ENCODE measurements at regions not wholly inside any gene's neighbourhood (a gene's known extent, or its start where the extent isn't known, plus 50 kb on each side); places are given as distances from the start of the nearest gene placed in this dataset.

DNA sequence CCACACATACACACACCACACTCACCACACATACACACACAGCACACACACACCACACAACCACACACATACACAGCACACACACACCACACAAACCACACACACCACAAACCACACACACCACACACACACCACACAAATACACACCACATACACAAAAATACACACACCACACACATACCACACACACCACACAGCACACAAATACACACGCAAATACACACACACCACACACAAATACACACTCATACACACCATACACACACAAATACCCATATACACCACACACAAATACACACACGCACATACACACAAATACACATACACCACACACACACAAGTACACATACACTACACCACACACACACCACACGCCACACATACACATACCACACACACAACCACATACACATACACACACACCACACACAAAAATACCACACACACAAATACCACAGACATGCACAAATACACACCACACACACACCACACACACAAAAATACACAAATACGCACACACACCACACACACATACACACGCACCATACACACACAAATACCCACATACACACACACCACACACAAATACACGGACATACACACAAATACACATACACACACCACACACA lies 134.6 kb upstream of the TWIST2 start:
- intact Hi-C loops (cut with DNase I), result no loop called here
- TF ChIP-seq EP300 (IDR thresholded peaks at IDR 0.05) (no peak), POLR2A (IDR thresholded peaks at IDR 0.05) (no peak)
- TF ChIP-seq, protein P1, sequence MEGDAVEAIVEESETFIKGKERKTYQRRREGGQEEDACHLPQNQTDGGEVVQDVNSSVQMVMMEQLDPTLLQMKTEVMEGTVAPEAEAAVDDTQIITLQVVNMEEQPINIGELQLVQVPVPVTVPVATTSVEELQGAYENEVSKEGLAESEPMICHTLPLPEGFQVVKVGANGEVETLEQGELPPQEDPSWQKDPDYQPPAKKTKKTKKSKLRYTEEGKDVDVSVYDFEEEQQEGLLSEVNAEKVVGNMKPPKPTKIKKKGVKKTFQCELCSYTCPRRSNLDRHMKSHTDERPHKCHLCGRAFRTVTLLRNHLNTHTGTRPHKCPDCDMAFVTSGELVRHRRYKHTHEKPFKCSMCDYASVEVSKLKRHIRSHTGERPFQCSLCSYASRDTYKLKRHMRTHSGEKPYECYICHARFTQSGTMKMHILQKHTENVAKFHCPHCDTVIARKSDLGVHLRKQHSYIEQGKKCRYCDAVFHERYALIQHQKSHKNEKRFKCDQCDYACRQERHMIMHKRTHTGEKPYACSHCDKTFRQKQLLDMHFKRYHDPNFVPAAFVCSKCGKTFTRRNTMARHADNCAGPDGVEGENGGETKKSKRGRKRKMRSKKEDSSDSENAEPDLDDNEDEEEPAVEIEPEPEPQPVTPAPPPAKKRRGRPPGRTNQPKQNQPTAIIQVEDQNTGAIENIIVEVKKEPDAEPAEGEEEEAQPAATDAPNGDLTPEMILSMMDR (IDR thresholded peaks at IDR 0.05), result no peak
- WGBS, 3 donors, result 90 to 93% (median 90%) methylated on average over 6 of the region's 6 CpGs

DNA sequence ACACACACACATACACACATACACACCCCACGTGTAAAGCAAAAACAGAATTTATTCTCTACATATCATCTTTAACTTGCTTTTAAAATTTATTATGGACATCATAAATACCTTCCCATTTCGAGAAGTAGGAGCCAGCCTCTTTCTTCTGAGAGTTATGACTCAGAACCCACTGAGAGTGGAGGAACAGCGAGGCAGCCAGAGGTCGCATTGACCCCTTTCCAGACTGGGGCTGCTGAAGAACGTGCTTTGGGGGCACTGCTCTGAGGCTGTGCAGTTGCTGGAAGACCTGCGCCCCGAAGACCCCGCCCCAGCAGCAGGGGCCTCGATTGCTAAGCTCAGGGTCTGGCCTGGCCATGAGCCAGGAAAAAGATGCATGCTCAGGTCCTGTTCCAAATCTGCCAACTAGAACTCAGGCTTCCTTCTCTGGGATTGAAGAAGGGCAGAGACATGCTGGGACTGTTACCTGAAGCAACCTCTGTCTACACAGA lies 133.8 kb upstream of the TWIST2 start:
- no peak for TF ChIP-seq EP300 (IDR thresholded peaks at IDR 0.05)
- TF ChIP-seq, protein P1 (IDR thresholded peaks at IDR 0.05), result no peak
- TF ChIP-seq POLR2A (IDR thresholded peaks at IDR 0.05), result no peak
- intact Hi-C loops (cut with DNase I), result no loop called here
- no peak overlapping the region for H3K4me3 ChIP-seq
- no peaks in the 10 kb centered on the region for H3K9me3 ChIP-seq
- peaks cover 1% of the 10 kb centered on the region for H3K4me1 ChIP-seq (ENCODE audit: insufficient read depth)
- 14 to 27% (median 22%) methylated on average over 9 of the region's 9 CpGs for WGBS, 3 donors
- H3K27me3 ChIP-seq, result no peaks in the 10 kb centered on the region
- DNase-seq, result peak in 1 of 5 donors; percentile 35
- no peaks in the 10 kb centered on the region for H3K36me3 ChIP-seq
- H3K27ac ChIP-seq, result no peak overlapping the region

More for the DNA sequence above, 134.6 kb upstream of the TWIST2 start:
- no peak for DNase-seq
- H3K27me3 ChIP-seq, result no peaks in the 10 kb centered on the region
- H3K36me3 ChIP-seq, result no peaks in the 10 kb centered on the region
- no peak overlapping the region for H3K27ac ChIP-seq
- H3K4me3 ChIP-seq, result no peak overlapping the region
- H3K4me1 ChIP-seq (ENCODE audit: insufficient read depth), result peaks cover 1% of the 10 kb centered on the region
- H3K9me3 ChIP-seq, result no peaks in the 10 kb centered on the region

DNA sequence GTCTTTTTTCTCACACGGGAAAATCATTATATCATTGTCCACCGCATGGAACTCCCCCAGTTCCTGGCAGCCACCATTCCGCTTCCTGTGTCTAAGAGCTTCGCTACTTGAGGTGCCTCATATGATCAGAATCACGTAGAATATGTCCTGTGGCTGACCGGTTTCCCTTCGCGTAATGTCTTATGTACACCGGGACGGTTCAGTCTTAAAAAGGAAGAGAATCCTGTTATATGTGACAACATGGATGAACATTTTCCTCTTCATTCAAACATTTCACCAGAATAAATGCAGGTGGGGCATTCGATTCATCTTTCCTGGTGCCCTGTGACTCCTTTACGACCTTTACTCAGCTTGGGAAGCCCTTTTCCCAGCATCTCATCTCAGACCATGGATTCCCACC lies 131.7 kb upstream of the TWIST2 start:
- Histone ChIP-seq H3K9me3 (no peaks in the 10 kb centered on the region), H3K4me3 (no peak overlapping the region), H3K36me3 (no peaks in the 10 kb centered on the region), H3K27me3 (no peaks in the 10 kb centered on the region), H3K4me1 (ENCODE audit: insufficient read depth) (peaks cover 1% of the 10 kb centered on the region), H3K27ac (no peak overlapping the region)
- no peak for DNase-seq
- intact Hi-C loops (cut with DNase I), result no loop called here
- TF ChIP-seq POLR2A (IDR thresholded peaks at IDR 0.05) (no peak), EP300 (IDR thresholded peaks at IDR 0.05) (no peak)
- TF ChIP-seq, protein P1 (IDR thresholded peaks at IDR 0.05), result no peak
- WGBS, 3 donors, result 88 to 91% (median 89%) methylated on average over 12 of the region's 12 CpGs

DNA sequence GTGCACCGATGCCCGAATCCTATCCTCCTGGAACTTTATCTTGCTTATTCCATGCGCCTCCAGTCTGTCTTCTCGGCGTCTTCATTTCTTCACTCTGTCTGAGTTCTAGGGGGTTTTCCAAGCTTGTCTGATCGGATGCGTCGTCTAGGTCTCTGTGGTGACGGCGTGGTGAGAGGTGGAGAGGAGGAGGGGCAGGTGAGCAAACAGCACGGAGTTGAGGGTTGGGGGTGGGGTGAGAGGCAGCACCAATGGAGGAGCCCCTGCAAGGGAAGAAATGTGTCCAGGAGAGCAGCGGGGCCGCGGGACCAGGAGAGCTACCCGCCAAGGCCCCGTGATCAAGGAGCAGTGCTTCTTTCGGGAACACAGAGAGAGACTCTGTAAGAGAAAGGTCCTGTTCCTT lies 131.3 kb upstream of the TWIST2 start:
- no peaks in the 10 kb centered on the region for H3K36me3 ChIP-seq
- no peaks in the 10 kb centered on the region for H3K27me3 ChIP-seq
- H3K9me3 ChIP-seq, result no peaks in the 10 kb centered on the region
- H3K27ac ChIP-seq, result no peak overlapping the region
- DNase-seq, result no peak
- WGBS, 3 donors, result 80 to 91% (median 84%) methylated on average over 17 of the region's 17 CpGs
- intact Hi-C loops (cut with DNase I), result no loop called here
- no peak for TF ChIP-seq POLR2A (IDR thresholded peaks at IDR 0.05)
- TF ChIP-seq EP300 (IDR thresholded peaks at IDR 0.05), result no peak
- TF ChIP-seq, protein P1 (IDR thresholded peaks at IDR 0.05), result no peak
- H3K4me3 ChIP-seq, result no peak overlapping the region
- H3K4me1 ChIP-seq (ENCODE audit: insufficient read depth), result peaks cover 1% of the 10 kb centered on the region

All from ovary (tissue), 7 donors.